HCT116 (cell line): ENCODE measurements at regions not wholly inside any gene's neighbourhood (a gene's known extent, or its start where the extent isn't known, plus 50 kb on each side); places are given as distances from the start of the nearest gene placed in this dataset.

Experiments used
- ATAC-seq: fragments of 200-7000 bp; cut with Tn5 transposase; 2 replicates; pipeline ENCODE4 v1.9.1; 2020; ENCODE audit warnings: mild to moderate bottlenecking, moderate library complexity
- BruUV-seq: library from RNA; stranded (reverse); fragments of 400-500 nt; replicated peaks from 2 replicates; lab custom pipeline; 2021; lab: Mats Ljungman, UMichigan
- CTCF ChIA-PET: fragments of 300-600 bp; sonication (Branson Sonifier 250); formaldehyde crosslinking; loops from one replicate; lab custom pipeline; 2021; ENCODE audit warnings: antibody characterized with exemption; lab: Charles Lee
- POLR2A ChIA-PET: fragments of 300-600, 350-600 bp; sonication (Branson Sonifier 250); formaldehyde crosslinking; loops from one replicate; lab custom pipeline; 2021; ENCODE audit warnings: antibody characterized with exemption; lab: Charles Lee
- RAD21 ChIA-PET, 2 experiments: fragments of 300-600 bp; sonication (Branson Sonifier 250); formaldehyde crosslinking; loops; one replicate each; lab custom pipeline; 2023; ENCODE audit warnings: low total read pairs in 2 of 2; ENCODE audit not compliant: uncharacterized antibody in 2 of 2, unreplicated experiment in 2 of 2, low non-redundant PET in 1 of 2; lab: Charles Lee
- DNase-seq: peaks from one replicate; pipeline ENCODE4 v3.0.0-alpha.2; 2010; ENCODE audit warnings: low read depth, low spot score
- H2AFZ ChIP-seq: fragments of 200-600 bp; shearing (Covaris generic), sonication (generic); 2 replicates; pipeline ENCODE4 v1.6.1; 2017; ENCODE audit warnings: low read depth, mixed run types, mixed read lengths, antibody characterized with exemption, low read length; ENCODE audit not compliant: poor library complexity, severe bottlenecking
- H3K27ac ChIP-seq: 2 replicates; pipeline ENCODE4 v1.5.1; 2012; ENCODE audit warnings: low read depth, low read length
- H3K27me3 ChIP-seq: fragments of 200-600 bp; sonication (generic); 2 replicates; pipeline ENCODE4 v1.6.1; 2016; ENCODE audit warnings: mixed run types, low read length, mixed read lengths; ENCODE audit not compliant: insufficient read depth
- H3K36me3 ChIP-seq, 2 experiments: fragments of 200-500 bp in 1 of 2; fragments of 200-600 bp in 1 of 2; sonication (Bioruptor generic) in 1 of 2; sonication (generic) in 1 of 2; 2 replicates each; pipeline versions ENCODE4 v1.5.1 to v1.6.1; 2014 to 2016; ENCODE audit warnings: low read length in 2 of 2, inconsistent platforms in 1 of 2, mixed read lengths in 1 of 2, mixed run types in 1 of 2; ENCODE audit not compliant: insufficient read depth in 2 of 2, control insufficient read depth in 1 of 2
- H3K4me1 ChIP-seq, 2 experiments: fragments of 200-600 bp in 1 of 2; sonication (generic) in 1 of 2; 2 replicates each; pipeline versions ENCODE4 v1.5.1 to v1.6.1; 2012 to 2017; ENCODE audit warnings: low read length in 2 of 2, inconsistent platforms in 1 of 2, mild to moderate bottlenecking in 1 of 2, mixed read lengths in 1 of 2, mixed run types in 1 of 2, moderate library complexity in 1 of 2; ENCODE audit not compliant: insufficient read depth in 2 of 2, control insufficient read depth in 1 of 2
- H3K4me2 ChIP-seq: fragments of 200-600 bp; sonication (generic); 2 replicates; pipeline ENCODE4 v1.6.1; 2017; ENCODE audit warnings: mixed run types, low read length, mixed read lengths
- H3K4me3 ChIP-seq, 2 experiments: fragments of 200-600 bp in 1 of 2; sonication (generic) in 1 of 2; replicated peaks in 1 of 2; 2 replicates each; pipeline ENCODE4 v1.5.1; 2011 to 2016; ENCODE audit warnings: low read length in 2 of 2, control low read depth in 1 of 2, low read depth in 1 of 2, mild to moderate bottlenecking in 1 of 2, mixed read lengths in 1 of 2, mixed run types in 1 of 2
- H3K79me2 ChIP-seq: fragments of 200-600 bp; sonication (generic); 2 replicates; pipeline ENCODE4 v1.6.1; 2017; ENCODE audit warnings: mild to moderate bottlenecking, mixed run types, low read length, moderate library complexity, mixed read lengths; ENCODE audit not compliant: insufficient read depth
- H3K9ac ChIP-seq: fragments of 200-600 bp; sonication (generic); 2 replicates; pipeline ENCODE4 v1.6.1; 2016; ENCODE audit warnings: low read length, mixed read lengths
- H3K9me2 ChIP-seq: fragments of 200-600 bp; sonication (generic), shearing (Covaris generic); 2 replicates; pipeline ENCODE4 v1.6.1; 2017; ENCODE audit warnings: mixed run types, mild to moderate bottlenecking, moderate library complexity; ENCODE audit not compliant: insufficient read depth
- H3K9me3 ChIP-seq, 2 experiments: fragments of 200-500 bp in 1 of 2; fragments of 200-600 bp in 1 of 2; sonication (Bioruptor generic) in 1 of 2; sonication (generic) in 1 of 2; 2 replicates each; pipeline ENCODE4 v1.6.1; 2014 to 2017; ENCODE audit warnings: low read length in 2 of 2, mixed read lengths in 2 of 2, inconsistent platforms in 1 of 2, low read depth in 1 of 2, mild to moderate bottlenecking in 1 of 2, mixed run types in 1 of 2, moderate library complexity in 1 of 2; ENCODE audit not compliant: control insufficient read depth in 1 of 2, insufficient read depth in 1 of 2
- H4K20me1 ChIP-seq: fragments of 200-600 bp; sonication (generic), shearing (Covaris generic); 2 replicates; pipeline ENCODE4 v1.6.1; 2017; ENCODE audit warnings: mixed run types, mild to moderate bottlenecking, moderate library complexity; ENCODE audit not compliant: insufficient read depth
- ELF1 ChIP-seq: IDR thresholded peaks from 2 replicates; pipeline ENCODE4 v1.6.1; 2012; ENCODE audit warnings: low read depth, borderline replicate concordance
- POLR2A ChIP-seq: IDR thresholded peaks from 2 replicates; pipeline ENCODE4 v1.7.0; 2011; ENCODE audit warnings: borderline replicate concordance; ENCODE audit not compliant: insufficient read depth, insufficient read length; ENCODE audit errors: extremely low read depth
- RAD21 ChIP-seq: IDR thresholded peaks from 2 replicates; pipeline ENCODE4 v1.6.1; 2012; ENCODE audit warnings: low read depth, mild to moderate bottlenecking
- SIN3A ChIP-seq: IDR thresholded peaks from 2 replicates; pipeline ENCODE4 v1.6.1; 2012; ENCODE audit warnings: low read depth
- ZFX ChIP-seq: fragments of 450-650 bp; IDR thresholded peaks from 2 replicates; pipeline ENCODE4 v1.6.1; 2017
- intact Hi-C: fragments of 100-400 bp; cut with micrococcal nuclease; formaldehyde crosslinking; loops from 2 replicates; pipeline ENCODE4 v1.10.0; 2022
- TF ChIP-seq, protein P1 (sequence below): IDR thresholded peaks from 2 replicates; pipeline ENCODE4 v1.6.1; 2012
- TF ChIP-seq, protein P2 (sequence below), 3 experiments: fragments of 200-600 bp in 1 of 3; sonication (generic) in 1 of 3; IDR thresholded peaks in 2 of 3; conservative IDR thresholded peaks in 1 of 3; 2 replicates each; pipeline ENCODE4 v1.5.1; 2012 to 2017; ENCODE audit warnings: low read depth in 2 of 3, low read length in 2 of 3, antibody characterized with exemption in 1 of 3, borderline replicate concordance in 1 of 3, control low read depth in 1 of 3, mild to moderate bottlenecking in 1 of 3, mixed read lengths in 1 of 3, mixed run types in 1 of 3, moderate library complexity in 1 of 3; ENCODE audit not compliant: insufficient read depth in 1 of 3

DNA sequence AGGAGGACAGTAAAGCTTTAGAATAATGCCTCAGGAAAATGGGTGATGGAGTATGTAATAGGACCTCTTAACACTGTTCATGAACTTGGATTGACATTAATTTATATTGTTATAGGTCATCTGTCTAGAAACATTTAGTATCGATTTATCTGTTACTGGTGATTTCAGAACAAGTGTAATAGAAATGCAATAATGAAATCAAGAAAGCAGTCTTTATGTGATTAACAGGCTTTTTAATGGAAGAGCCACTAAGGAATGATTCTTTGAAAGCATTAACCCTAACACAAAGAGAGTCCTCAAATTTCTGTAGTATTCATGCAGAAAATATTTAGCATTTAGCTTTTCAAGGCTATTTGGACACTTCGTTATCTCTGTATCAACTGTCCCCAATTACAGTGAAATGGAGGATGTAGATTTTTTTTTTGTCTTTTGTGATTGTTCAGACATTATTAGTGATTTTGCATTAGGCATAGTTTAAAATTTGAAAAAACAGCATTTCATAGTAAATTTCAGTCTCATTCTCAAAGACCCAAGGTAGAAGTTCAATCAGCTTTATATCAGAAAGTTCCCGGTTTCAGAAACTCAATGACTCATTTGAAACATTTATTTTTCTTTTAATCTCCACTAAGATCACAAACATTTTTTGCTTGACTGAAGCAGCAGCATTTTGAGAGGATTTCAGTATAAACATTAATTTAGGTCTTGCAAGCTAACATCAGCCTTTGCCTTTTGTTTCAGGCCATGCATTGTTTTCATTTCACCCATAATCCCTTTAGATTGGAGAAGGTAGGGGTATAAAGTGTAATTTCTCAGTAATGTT lies 56.3 kb downstream of the AGTR2 start:
- BruUV-seq, result no TSS peak

DNA sequence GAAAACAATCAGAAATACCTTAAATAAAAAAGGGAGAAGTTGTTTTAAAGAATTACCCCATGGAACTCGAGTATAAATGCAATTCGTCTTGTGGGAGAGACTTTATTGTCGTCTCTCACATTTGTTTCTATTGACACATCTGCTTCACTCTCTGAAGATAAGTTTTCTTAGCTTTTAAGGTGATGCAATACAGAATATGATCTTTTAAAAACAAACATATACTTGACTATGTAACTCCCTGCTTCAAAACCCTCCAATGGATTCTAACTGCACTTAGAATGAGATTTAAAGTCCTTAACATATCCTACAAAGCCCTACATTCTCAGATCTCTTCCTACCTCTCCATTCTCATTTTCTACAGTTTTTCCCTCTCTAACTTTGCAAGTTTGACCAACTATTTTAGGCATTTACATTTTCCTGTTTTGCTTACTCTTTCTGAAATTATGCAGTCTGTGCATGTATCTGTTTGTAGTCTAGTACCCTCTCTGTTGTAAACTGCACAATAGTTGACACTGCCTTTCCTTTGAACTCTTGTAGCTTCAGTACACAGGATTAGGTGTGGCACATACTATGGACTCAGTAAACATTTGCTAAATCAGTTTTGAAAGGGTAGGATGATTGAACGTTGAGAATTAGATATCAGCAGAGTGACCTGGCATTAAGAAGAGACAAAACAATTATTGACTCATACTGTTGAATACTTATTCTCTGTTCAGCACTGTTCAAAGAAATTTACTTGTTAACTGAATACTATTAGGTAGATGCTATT lies 59.8 kb downstream of the AGTR2 start:
- Histone ChIP-seq H3K9ac (no peak overlapping the region), H3K4me3 (no peak overlapping the region), H3K27me3 (no peaks in the 10 kb centered on the region), H3K4me2 (no peak overlapping the region), H3K9me2 (no peaks in the 10 kb centered on the region), H3K36me3 (no peaks in the 10 kb centered on the region), H3K4me1 (no peaks in the 10 kb centered on the region), H3K27ac (no peak overlapping the region), H2AFZ (no peak overlapping the region), H4K20me1 (no peaks in the 10 kb centered on the region), H3K9me3 (no peaks in the 10 kb centered on the region)
- DNase-seq (no peak), ATAC-seq (no peak)
- ChIA-PET RAD21 (no interaction called here), CTCF (no interaction called here)
- BruUV-seq, result no TSS peak
- TF ChIP-seq, protein P1, sequence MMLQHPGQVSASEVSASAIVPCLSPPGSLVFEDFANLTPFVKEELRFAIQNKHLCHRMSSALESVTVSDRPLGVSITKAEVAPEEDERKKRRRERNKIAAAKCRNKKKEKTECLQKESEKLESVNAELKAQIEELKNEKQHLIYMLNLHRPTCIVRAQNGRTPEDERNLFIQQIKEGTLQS, result no peak
- TF ChIP-seq, protein P2, sequence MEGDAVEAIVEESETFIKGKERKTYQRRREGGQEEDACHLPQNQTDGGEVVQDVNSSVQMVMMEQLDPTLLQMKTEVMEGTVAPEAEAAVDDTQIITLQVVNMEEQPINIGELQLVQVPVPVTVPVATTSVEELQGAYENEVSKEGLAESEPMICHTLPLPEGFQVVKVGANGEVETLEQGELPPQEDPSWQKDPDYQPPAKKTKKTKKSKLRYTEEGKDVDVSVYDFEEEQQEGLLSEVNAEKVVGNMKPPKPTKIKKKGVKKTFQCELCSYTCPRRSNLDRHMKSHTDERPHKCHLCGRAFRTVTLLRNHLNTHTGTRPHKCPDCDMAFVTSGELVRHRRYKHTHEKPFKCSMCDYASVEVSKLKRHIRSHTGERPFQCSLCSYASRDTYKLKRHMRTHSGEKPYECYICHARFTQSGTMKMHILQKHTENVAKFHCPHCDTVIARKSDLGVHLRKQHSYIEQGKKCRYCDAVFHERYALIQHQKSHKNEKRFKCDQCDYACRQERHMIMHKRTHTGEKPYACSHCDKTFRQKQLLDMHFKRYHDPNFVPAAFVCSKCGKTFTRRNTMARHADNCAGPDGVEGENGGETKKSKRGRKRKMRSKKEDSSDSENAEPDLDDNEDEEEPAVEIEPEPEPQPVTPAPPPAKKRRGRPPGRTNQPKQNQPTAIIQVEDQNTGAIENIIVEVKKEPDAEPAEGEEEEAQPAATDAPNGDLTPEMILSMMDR (IDR thresholded peaks at IDR 0.05 in 2 of 3, conservative IDR thresholded peaks at IDR 0.05 in 1 of 3; ENCODE audit: borderline replicate concordance in 1 of 3, insufficient read depth in 1 of 3, low read depth in 2 of 3, low read length in 2 of 3), result no peak
- TF ChIP-seq ELF1, result no peak
- TF ChIP-seq, all 23 proteins: peak for 0
- H3K79me2 ChIP-seq, result no peaks in the 10 kb centered on the region
- intact Hi-C loops, result no loop called here
- POLR2A ChIA-PET, result no interaction called here

More for the DNA sequence above, 56.3 kb downstream of the AGTR2 start:
- Histone ChIP-seq H3K27me3 (no peaks in the 10 kb centered on the region), H3K79me2 (no peaks in the 10 kb centered on the region), H3K9me3 (no peaks in the 10 kb centered on the region), H3K4me3 (no peak overlapping the region), H3K4me2 (no peak overlapping the region), H3K27ac (no peak overlapping the region), H3K36me3 (no peaks in the 10 kb centered on the region), H3K9ac (no peak overlapping the region), H2AFZ (no peak overlapping the region), H4K20me1 (no peaks in the 10 kb centered on the region), H3K4me1 (no peaks in the 10 kb centered on the region), H3K9me2 (no peaks in the 10 kb centered on the region)
- ChIA-PET CTCF (no interaction called here), RAD21 (no interaction called here), POLR2A (no interaction called here)
- ATAC-seq, result no peak
- intact Hi-C loops, result no loop called here
- TF ChIP-seq RAD21 (no peak), ZFX (no peak), SIN3A (no peak), POLR2A (no peak)
- DNase-seq, result no peak
